Astrocyte of the spinal cord (primary cell): ENCODE measurements at regions not wholly inside any gene's neighbourhood (a gene's known extent, or its start where the extent isn't known, plus 50 kb on each side); places are given as distances from the start of the nearest gene placed in this dataset.
"Not testable (repeated sequence)": the region's sequence is repeated elsewhere in the genome, so short reads cannot be mapped to it uniquely, and the experiment has no call there.

Source experiments
- DNase-seq: peaks from one replicate; pipeline ENCODE4 v3.0.0; 2011; ENCODE audit warnings: low read depth, low spot score
- H3K4me3 ChIP-seq: 2 replicates; pipeline ENCODE4 v1.5.1; 2011; ENCODE audit warnings: low read depth, mild to moderate bottlenecking, low read length, moderate library complexity
- in situ Hi-C: cut with HindIII; loops from 2 replicates; pipeline ENCODE4 v1.10.0; 2017; ENCODE audit warnings: low sequenced_read_pairs
- TF ChIP-seq, protein P1 (sequence below): IDR thresholded peaks from 2 replicates; pipeline ENCODE4 v1.5.1; 2012; ENCODE audit warnings: low read depth, mild to moderate bottlenecking, low read length, inconsistent platforms

DNA sequence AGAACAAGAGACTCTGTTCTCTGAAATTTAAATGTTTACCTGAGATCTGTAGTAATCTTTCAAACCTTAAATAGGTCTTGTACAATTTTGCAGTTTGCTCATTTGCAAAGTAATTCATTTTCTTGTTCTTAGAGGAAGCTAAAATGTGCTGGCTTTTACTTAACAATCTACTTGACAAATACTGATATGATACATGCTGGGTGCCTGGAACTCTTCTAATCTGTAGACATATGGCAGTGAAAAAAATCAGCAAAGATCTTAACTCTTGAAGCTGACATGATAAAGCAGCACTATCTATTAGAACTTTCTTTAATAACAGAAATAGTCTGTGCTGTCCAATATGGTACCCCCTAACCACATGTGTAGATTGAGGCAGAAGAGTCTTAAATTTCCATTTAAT, 1352.8 kb upstream of the SLC39A10 start:
- no peak for DNase-seq
- no peak overlapping the region for H3K4me3 ChIP-seq
- TF ChIP-seq, protein P1, sequence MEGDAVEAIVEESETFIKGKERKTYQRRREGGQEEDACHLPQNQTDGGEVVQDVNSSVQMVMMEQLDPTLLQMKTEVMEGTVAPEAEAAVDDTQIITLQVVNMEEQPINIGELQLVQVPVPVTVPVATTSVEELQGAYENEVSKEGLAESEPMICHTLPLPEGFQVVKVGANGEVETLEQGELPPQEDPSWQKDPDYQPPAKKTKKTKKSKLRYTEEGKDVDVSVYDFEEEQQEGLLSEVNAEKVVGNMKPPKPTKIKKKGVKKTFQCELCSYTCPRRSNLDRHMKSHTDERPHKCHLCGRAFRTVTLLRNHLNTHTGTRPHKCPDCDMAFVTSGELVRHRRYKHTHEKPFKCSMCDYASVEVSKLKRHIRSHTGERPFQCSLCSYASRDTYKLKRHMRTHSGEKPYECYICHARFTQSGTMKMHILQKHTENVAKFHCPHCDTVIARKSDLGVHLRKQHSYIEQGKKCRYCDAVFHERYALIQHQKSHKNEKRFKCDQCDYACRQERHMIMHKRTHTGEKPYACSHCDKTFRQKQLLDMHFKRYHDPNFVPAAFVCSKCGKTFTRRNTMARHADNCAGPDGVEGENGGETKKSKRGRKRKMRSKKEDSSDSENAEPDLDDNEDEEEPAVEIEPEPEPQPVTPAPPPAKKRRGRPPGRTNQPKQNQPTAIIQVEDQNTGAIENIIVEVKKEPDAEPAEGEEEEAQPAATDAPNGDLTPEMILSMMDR: no peak
- in situ Hi-C loops: no loop called here

DNA sequence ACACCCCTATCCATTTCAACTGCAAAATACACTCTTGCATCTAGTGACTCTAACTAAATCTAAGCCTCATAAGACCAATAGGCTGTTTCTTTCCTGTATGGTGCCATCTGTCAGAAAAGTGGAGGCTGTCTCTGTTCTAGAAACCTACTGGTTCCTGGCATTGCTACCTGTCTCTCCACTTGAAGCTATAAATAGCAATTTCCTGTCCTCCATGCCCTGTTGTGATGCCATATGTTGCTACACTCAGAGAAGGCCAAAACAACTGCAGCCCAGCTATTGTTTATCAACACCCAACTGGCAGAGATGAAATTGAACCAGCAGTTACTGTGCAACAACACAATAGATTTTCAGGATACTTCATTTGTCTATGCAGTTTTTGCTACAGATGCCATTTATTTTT, 1355.1 kb upstream of the SLC39A10 start:
- no peak for DNase-seq
- TF ChIP-seq, protein P1: no peak
- in situ Hi-C loops: no loop called here
- H3K4me3 ChIP-seq: no peak overlapping the region

DNA sequence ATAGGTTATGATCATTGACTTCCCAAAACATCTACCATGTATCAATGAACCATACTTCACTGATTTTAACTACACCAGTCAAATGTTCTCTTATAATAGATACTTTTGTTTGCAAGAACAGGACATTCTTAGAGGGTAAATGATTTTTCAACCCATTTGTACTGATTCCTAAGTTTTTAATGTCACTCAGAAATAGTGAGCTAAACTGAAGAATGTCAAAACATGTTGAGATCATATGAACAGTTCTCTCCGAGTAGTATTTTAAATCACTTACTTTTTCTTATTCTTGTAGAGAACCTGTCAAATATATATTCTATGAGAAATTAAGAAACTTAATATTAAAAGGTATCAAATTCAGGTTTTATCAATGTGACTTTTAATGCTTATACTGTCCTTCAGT, 1362.9 kb upstream of the SLC39A10 start:
- DNase-seq: no peak
- in situ Hi-C loops: no loop called here
- H3K4me3 ChIP-seq: no peak overlapping the region
- TF ChIP-seq, protein P1: no peak

DNA sequence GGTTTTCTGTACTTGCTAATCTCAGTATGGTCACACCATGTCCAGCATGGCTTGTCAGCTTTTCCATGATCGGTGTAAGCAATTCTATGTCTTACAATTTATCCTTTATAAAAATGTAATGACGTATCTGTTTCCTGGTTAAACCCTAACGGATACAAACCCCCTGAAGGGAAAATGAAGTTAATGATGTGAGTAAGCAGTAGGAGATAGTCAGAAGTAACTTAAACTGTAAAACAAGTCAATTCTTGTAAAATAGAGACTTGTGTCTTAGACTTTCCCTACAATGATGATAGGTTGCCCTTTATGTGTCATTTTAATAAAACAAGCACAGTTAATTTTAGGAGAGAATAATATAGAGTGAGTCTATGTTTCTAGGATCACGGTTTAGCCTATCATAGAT, 1365.9 kb upstream of the SLC39A10 start:
- no peak for DNase-seq
- TF ChIP-seq, protein P1: no peak
- no peak overlapping the region for H3K4me3 ChIP-seq
- in situ Hi-C loops: no loop called here

DNA sequence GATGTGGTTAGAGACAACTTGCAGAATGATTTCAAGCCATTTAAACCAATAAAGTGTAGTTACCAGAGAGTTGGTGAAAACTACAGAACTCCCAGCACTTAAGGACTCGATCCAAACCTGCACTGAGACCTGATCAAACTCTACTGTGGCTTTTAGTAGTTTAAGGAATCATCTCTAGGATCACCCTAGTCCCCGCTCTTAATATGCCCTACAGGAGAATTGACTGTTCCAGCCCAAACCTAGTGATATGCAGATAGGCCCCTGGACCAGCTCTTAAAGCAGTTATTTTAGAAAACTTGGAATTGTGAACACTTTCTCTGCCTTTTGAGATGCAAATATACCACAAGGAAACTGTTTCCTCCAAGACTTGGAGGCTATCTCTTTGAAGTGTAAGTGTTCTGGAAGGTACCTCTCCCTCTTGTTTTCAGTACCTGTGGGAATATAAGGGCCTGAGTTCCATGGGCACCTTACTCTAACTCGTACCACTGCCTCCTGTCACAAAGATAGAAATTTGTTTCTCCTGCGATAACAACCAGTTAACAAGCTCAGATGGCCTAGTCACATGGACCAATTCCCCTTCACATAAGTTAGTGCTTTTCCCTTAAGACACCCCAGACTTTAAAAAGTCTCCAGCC, 1367.2 kb upstream of the SLC39A10 start:
- DNase-seq: no peak
- in situ Hi-C loops: no loop called here
- H3K4me3 ChIP-seq: no peak overlapping the region
- TF ChIP-seq, protein P1: no peak

DNA sequence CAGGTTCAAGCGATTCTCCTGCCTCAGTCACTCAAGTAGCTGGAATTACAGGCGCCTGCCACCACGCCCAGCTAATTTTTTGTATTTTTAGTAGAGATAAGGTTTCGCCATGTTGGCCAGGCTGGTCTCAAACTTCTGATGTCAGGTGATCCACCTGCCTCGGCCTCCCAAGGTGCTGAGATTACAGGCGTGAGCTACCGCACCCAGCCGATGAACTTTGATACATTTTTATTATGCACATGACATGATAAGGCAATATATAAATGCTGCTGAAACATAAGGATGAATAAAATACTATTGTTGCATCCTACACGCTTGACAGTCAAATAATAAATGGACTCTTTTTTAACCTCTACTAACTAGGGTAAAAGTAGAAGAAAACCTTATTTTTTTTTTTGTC, 1380.4 kb upstream of the SLC39A10 start:
- in situ Hi-C loops, DNase-seq, H3K4me3 ChIP-seq: not testable (repeated sequence)

DNA sequence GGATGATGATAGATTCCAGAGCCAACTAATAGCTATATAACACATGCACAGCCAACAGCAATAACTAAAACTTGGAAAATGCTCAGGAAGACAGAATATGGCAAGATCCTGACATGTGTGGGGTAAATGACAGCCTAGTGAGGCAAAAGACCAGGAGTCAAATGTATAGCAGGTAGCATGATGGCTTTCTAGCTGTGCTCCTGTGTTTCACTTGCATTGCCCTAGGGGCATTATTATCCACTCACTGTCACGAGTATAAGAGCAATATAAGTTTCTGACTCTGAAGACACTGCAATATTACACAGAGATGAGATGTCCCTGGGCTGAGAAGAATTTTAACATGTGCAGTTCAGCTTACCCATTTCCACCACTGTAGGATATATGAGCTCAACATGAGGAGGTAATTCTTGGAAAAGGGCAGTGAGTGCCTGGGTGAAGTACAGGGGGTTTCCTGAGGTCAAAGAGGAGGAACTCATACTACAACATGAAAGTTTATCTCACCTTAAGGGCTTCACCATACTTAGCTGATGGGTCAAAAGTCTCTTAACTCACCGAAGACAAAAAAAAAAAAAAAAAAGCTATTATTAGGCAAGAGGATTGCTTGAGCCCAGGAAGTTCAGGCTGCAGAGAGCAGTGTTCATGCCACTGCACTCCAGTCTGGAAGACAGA, 1385.6 kb upstream of the SLC39A10 start:
- no peak overlapping the region for H3K4me3 ChIP-seq
- DNase-seq: no peak
- TF ChIP-seq, protein P1: no peak
- in situ Hi-C loops: no loop called here
